ENCODE measurements at regions not wholly inside any gene's neighbourhood (a gene's known extent, or its start where the extent isn't known, plus 50 kb on each side); places are given as distances from the start of the nearest gene placed in this dataset.
"Not testable (repeated sequence)": the region's sequence is repeated elsewhere in the genome, so short reads cannot be mapped to it uniquely, and the experiment has no call there.

GRCh38 chr18:64384101-64384500, 235.2 kb upstream of the LINC00305 start:
- no peak for DNase-seq

- DNase-seq, result no peak
Measured at GRCh38 chr18:64380117-64380516, 231.2 kb upstream of the LINC00305 start.

- no peak for DNase-seq
Measured at GRCh38 chr18:64379662-64380061, 230.8 kb upstream of the LINC00305 start.

- DNase-seq, result no peak
Measured at GRCh38 chr18:64377446-64377845, 228.6 kb upstream of the LINC00305 start.

GRCh38 chr18:64372850-64373249, 224.0 kb upstream of the LINC00305 start:
- DNase-seq, result no peak

GRCh38 chr18:64369830-64370440, 221.0 kb upstream of the LINC00305 start:
- not testable (repeated sequence) for DNase-seq

GRCh38 chr18:64365106-64365505, 216.2 kb upstream of the LINC00305 start:
- no peak for DNase-seq

- no peak for DNase-seq
Measured at GRCh38 chr18:64337673-64338072, 188.8 kb upstream of the LINC00305 start.

- no peak for DNase-seq
Measured at GRCh38 chr18:64337018-64337417, 188.1 kb upstream of the LINC00305 start.

- DNase-seq, result no peak
Measured at GRCh38 chr18:64334748-64335147, 185.9 kb upstream of the LINC00305 start.

- no peak for DNase-seq
Measured at GRCh38 chr18:64333584-64333983, 184.7 kb upstream of the LINC00305 start.

- no peak for DNase-seq
Measured at GRCh38 chr18:64332835-64333234, 183.9 kb upstream of the LINC00305 start.

GRCh38 chr18:64331419-64331818, 182.5 kb upstream of the LINC00305 start:
- DNase-seq, result no peak

GRCh38 chr18:64330931-64331330, 182.0 kb upstream of the LINC00305 start:
- no peak for DNase-seq

- no peak for DNase-seq
Measured at GRCh38 chr18:64330161-64330560, 181.3 kb upstream of the LINC00305 start.

GRCh38 chr18:64322189-64322588, 173.3 kb upstream of the LINC00305 start:
- DNase-seq, result no peak

- no peak for DNase-seq
Measured at GRCh38 chr18:64318547-64318946, 169.7 kb upstream of the LINC00305 start.

- no peak for DNase-seq
Measured at GRCh38 chr18:64311859-64312258, 163.0 kb upstream of the LINC00305 start.

- DNase-seq, result no peak
Measured at GRCh38 chr18:64295839-64296238, 147.0 kb upstream of the LINC00305 start.

- no peak for DNase-seq
Measured at GRCh38 chr18:64294967-64295366, 146.1 kb upstream of the LINC00305 start.

GRCh38 chr18:64288432-64288831, 139.5 kb upstream of the LINC00305 start:
- DNase-seq, result no peak

- DNase-seq, result no peak
Measured at GRCh38 chr18:64287926-64288325, 139.0 kb upstream of the LINC00305 start.

GRCh38 chr18:64283059-64283458, 134.2 kb upstream of the LINC00305 start:
- no peak for DNase-seq

- no peak for DNase-seq
Measured at GRCh38 chr18:64278026-64278425, 129.1 kb upstream of the LINC00305 start.

GRCh38 chr18:64276311-64277090, 127.6 kb upstream of the LINC00305 start:
- no peak for DNase-seq
